ENCODE measurements at regions not wholly inside any gene's neighbourhood (a gene's known extent, or its start where the extent isn't known, plus 50 kb on each side); places are given as distances from the start of the nearest gene placed in this dataset.

- CTCF ChIA-PET: interaction anchor here (0.7 to 11.9 kb wide), 6 partner anchors 10 to 1532 kb away, joined by 3 to 230 read pairs (median 26); partner anchors contain the start of genes FYB2 and PLPP3
- no peak for TF ChIP-seq CTCF (IDR thresholded peaks at IDR 0.05; ENCODE audit: insufficient read depth, low read length, missing control alignments)
- POLR2A ChIA-PET: no interaction called here
- no peak for DNase-seq (ENCODE audit: low read depth, low spot score)
- H3K4me3 ChIP-seq (ENCODE audit: low read depth, low read length): no peak overlapping the region
Observed at GRCh38 chr1:55287723-55288122, 72.6 kb upstream of the USP24 start.

- no peak for TF ChIP-seq CTCF (IDR thresholded peaks at IDR 0.05; ENCODE audit: insufficient read depth, low read length, missing control alignments)
- POLR2A ChIA-PET: no interaction called here
- no peak overlapping the region for H3K4me3 ChIP-seq (ENCODE audit: low read depth, low read length)
- DNase-seq (ENCODE audit: low read depth, low spot score): no peak
- CTCF ChIA-PET: interaction anchor here (1.1 to 11.9 kb wide), 6 partner anchors 10 to 1297 kb away, joined by 4 to 230 read pairs (median 26); partner anchors contain the start of gene PLPP3
Observed at GRCh38 chr1:55286856-55287602, 71.9 kb upstream of the USP24 start.

- H3K4me3 ChIP-seq (ENCODE audit: low read depth, low read length): no peak overlapping the region
- no peak for TF ChIP-seq CTCF (IDR thresholded peaks at IDR 0.05; ENCODE audit: insufficient read depth, low read length, missing control alignments)
- POLR2A ChIA-PET: interaction anchor here (0.7 kb wide), 1 partner anchor 204 kb away, joined by 3 read pairs; no protein-coding TSS in a partner anchor
- CTCF ChIA-PET: interaction anchor here (0.7 to 11.9 kb wide), 12 partner anchors 9 to 1535 kb away, joined by 3 to 230 read pairs (median 5); partner anchors contain the start of genes FYB2 and PLPP3
- no peak for DNase-seq (ENCODE audit: low read depth, low spot score)
Observed at GRCh38 chr1:55285834-55286233, 70.7 kb upstream of the USP24 start.

GRCh38 chr1:55284856-55285255, 69.7 kb upstream of the USP24 start:
- ChIA-PET POLR2A (no interaction called here), CTCF (interaction anchor here (0.6 to 14.8 kb wide), 32 partner anchors 9 to 1536 kb away, joined by 3 to 331 read pairs (median 4); partner anchors contain the start of genes FYB2 and PLPP3)
- H3K4me3 ChIP-seq (ENCODE audit: low read depth, low read length): no peak overlapping the region
- TF ChIP-seq CTCF (IDR thresholded peaks at IDR 0.05; ENCODE audit: insufficient read depth, low read length, missing control alignments): peak; percentile 53
- DNase-seq (ENCODE audit: low read depth, low spot score): no peak

GRCh38 chr1:55282058-55282457, 66.9 kb upstream of the USP24 start:
- ChIA-PET CTCF (interaction anchor here (0.6 to 14.8 kb wide), 11 partner anchors 22 to 1538 kb away, joined by 3 to 331 read pairs (median 5); partner anchors contain the start of genes FYB2 and PLPP3), POLR2A (no interaction called here)
- no peak for TF ChIP-seq CTCF (IDR thresholded peaks at IDR 0.05; ENCODE audit: insufficient read depth, low read length, missing control alignments)
- H3K4me3 ChIP-seq (ENCODE audit: low read depth, low read length): no peak overlapping the region
- no peak for DNase-seq (ENCODE audit: low read depth, low spot score)

- H3K4me3 ChIP-seq (ENCODE audit: low read depth, low read length): no peak overlapping the region
- ChIA-PET CTCF (interaction anchor here (1.0 to 14.8 kb wide), 10 partner anchors 51 to 1541 kb away, joined by 3 to 331 read pairs (median 4); partner anchors contain the start of gene PLPP3), POLR2A (no interaction called here)
- no peak for TF ChIP-seq CTCF (IDR thresholded peaks at IDR 0.05; ENCODE audit: insufficient read depth, low read length, missing control alignments)
- DNase-seq (ENCODE audit: low read depth, low spot score): no peak
Observed at GRCh38 chr1:55280731-55281130, 65.6 kb upstream of the USP24 start.

Data from AG04449 (cell line).